Breast epithelium (tissue), 4 donors: ENCODE measurements at regions not wholly inside any gene's neighbourhood (a gene's known extent, or its start where the extent isn't known, plus 50 kb on each side); places are given as distances from the start of the nearest gene placed in this dataset.

ENCODE experiments used
- DNase-seq, 2 donors: peaks; one replicate each; pipeline ENCODE4 v3.0.0-alpha.2; 2019; ENCODE audit warnings: low spot score in 2 of 2
- H3K27ac ChIP-seq, 2 donors: fragments of 200-600 bp; sonication (generic) in 1 of 2; one replicate each; pipeline ENCODE4 v1.5.1; 2016 to 2019; ENCODE audit warnings: mild to moderate bottlenecking in 1 of 2
- H3K27me3 ChIP-seq, 2 donors: fragments of 200-600 bp; sonication (generic) in 1 of 2; one replicate each; pipeline versions ENCODE4 v1.5.1 to v1.6.0; 2017 to 2019; ENCODE audit warnings: control low read depth in 1 of 2, mild to moderate bottlenecking in 1 of 2
- H3K36me3 ChIP-seq: fragments of 200-600 bp; one replicate; pipeline ENCODE4 v1.5.1; 2019
- H3K4me1 ChIP-seq, 2 donors: fragments of 200-600 bp; sonication (generic); one replicate each; pipeline ENCODE4 v1.5.1; 2016 to 2019; ENCODE audit warnings: control low read depth in 1 of 2
- H3K4me3 ChIP-seq, 3 donors: fragments of 200-600 bp; sonication (generic); 1 replicate in 2 of 3; 2 replicates in 1 of 3; pipeline ENCODE4 v1.5.1; 2016 to 2019; ENCODE audit warnings: mild to moderate bottlenecking in 3 of 3, moderate library complexity in 2 of 3
- H3K9me3 ChIP-seq, 2 donors: fragments of 200-600 bp; sonication (generic) in 1 of 2; one replicate each; pipeline ENCODE4 v1.5.1; 2016 to 2019; ENCODE audit warnings: control low read depth in 1 of 2
- CTCF ChIP-seq, 3 donors: fragments of 450-650 bp; IDR thresholded peaks; one replicate each; pipeline ENCODE4 v1.5.1; 2016 to 2017; ENCODE audit warnings: antibody characterized with exemption in 3 of 3, mild to moderate bottlenecking in 3 of 3, moderate library complexity in 3 of 3
- POLR2A ChIP-seq: fragments of 450-650 bp; IDR thresholded peaks from one replicate; pipeline ENCODE4 v1.6.1; 2016; ENCODE audit warnings: antibody characterized with exemption, mild to moderate bottlenecking, moderate library complexity
- POLR2AphosphoS5 ChIP-seq, 3 donors: sonication (generic); formaldehyde crosslinking; IDR thresholded peaks; one replicate each; pipeline ENCODE4 v1.6.1; 2017; ENCODE audit warnings: antibody characterized with exemption in 3 of 3
- intact Hi-C: fragments of 100-400 bp; cut with DNase I; formaldehyde crosslinking; loops from one replicate; pipeline ENCODE4 v1.15.1; 2023; ENCODE audit warnings: low total_unique reads

DNA sequence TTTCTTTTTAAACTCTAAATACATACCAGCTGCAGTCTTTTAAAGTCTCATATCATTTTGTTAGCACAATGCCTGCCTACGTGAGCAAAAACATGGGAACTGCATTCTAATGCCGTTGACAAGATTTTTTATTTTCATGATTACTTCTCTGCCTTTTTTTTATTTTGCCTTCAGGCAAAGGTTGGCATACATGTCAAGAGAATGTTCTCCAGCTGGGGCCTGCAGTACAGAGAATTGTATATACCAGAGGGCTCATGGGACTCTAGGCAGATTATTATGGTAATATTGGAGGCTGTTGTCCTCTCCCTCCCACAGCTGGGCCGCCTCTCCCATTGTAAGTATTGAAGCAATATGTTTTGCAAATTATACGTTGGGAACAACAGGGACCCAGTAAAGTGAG, 53.9 kb upstream of the OBI1 start:
- no peak overlapping the region for H3K4me3 ChIP-seq
- DNase-seq: no peak
- no peaks in the 10 kb centered on the region for H3K36me3 ChIP-seq
- no peak for TF ChIP-seq CTCF (IDR thresholded peaks at IDR 0.05)
- no peak for TF ChIP-seq POLR2A
- TF ChIP-seq POLR2AphosphoS5 (IDR thresholded peaks at IDR 0.05): no peak
- no peak overlapping the region for H3K27ac ChIP-seq
- no peaks in the 10 kb centered on the region for H3K27me3 ChIP-seq
- no peaks in the 10 kb centered on the region for H3K4me1 ChIP-seq
- no peaks in the 10 kb centered on the region for H3K9me3 ChIP-seq
- intact Hi-C loops: loop anchor here (5.0 kb wide), 1 partner anchor 336 kb away; no protein-coding TSS in a partner anchor

GRCh38 chr13:78709028-78709427, 50.1 kb upstream of the OBI1 start:
- no peaks in the 10 kb centered on the region for H3K9me3 ChIP-seq
- H3K4me3 ChIP-seq: no peak overlapping the region
- intact Hi-C loops: no loop called here
- H3K4me1 ChIP-seq: no peaks in the 10 kb centered on the region
- H3K27ac ChIP-seq: no peak overlapping the region
- TF ChIP-seq POLR2AphosphoS5 (IDR thresholded peaks at IDR 0.05) (no peak), CTCF (IDR thresholded peaks at IDR 0.05) (no peak), POLR2A (no peak)
- no peaks in the 10 kb centered on the region for H3K36me3 ChIP-seq
- no peaks in the 10 kb centered on the region for H3K27me3 ChIP-seq
- DNase-seq: no peak
